Gastroesophageal sphincter (tissue), 3 donors: ENCODE measurements at regions not wholly inside any gene's neighbourhood (a gene's known extent, or its start where the extent isn't known, plus 50 kb on each side); places are given as distances from the start of the nearest gene placed in this dataset.

ENCODE experiments used
- EP300 ChIP-seq: sonication (generic); formaldehyde crosslinking; IDR thresholded peaks from one replicate; pipeline ENCODE4 v1.6.1; 2017; ENCODE audit warnings: antibody characterized with exemption, mild to moderate bottlenecking
- TF ChIP-seq, protein P1 (sequence below), 4 experiments: fragments of 200-600 bp in 2 of 4; fragments of 450-650 bp in 2 of 4; sonication (generic) in 1 of 4; IDR thresholded peaks; one replicate each; pipeline ENCODE4 v1.5.1; 2017 to 2019; ENCODE audit warnings: antibody characterized with exemption in 4 of 4, mild to moderate bottlenecking in 2 of 4, moderate library complexity in 2 of 4

GRCh38 chr1:193581341-193581740 lies 394.9 kb upstream of the B3GALT2 start:
- no peak for TF ChIP-seq EP300
- TF ChIP-seq, protein P1, sequence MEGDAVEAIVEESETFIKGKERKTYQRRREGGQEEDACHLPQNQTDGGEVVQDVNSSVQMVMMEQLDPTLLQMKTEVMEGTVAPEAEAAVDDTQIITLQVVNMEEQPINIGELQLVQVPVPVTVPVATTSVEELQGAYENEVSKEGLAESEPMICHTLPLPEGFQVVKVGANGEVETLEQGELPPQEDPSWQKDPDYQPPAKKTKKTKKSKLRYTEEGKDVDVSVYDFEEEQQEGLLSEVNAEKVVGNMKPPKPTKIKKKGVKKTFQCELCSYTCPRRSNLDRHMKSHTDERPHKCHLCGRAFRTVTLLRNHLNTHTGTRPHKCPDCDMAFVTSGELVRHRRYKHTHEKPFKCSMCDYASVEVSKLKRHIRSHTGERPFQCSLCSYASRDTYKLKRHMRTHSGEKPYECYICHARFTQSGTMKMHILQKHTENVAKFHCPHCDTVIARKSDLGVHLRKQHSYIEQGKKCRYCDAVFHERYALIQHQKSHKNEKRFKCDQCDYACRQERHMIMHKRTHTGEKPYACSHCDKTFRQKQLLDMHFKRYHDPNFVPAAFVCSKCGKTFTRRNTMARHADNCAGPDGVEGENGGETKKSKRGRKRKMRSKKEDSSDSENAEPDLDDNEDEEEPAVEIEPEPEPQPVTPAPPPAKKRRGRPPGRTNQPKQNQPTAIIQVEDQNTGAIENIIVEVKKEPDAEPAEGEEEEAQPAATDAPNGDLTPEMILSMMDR (IDR thresholded peaks at IDR 0.05), result no peak
